Body of pancreas (tissue), 4 donors: ENCODE measurements at regions not wholly inside any gene's neighbourhood (a gene's known extent, or its start where the extent isn't known, plus 50 kb on each side); places are given as distances from the start of the nearest gene placed in this dataset.

Experiments used
- ATAC-seq: fragments of 150-250 bp; one replicate; pipeline ENCODE4 v1.9.1; 2016
- DNase-seq, 4 donors: peaks; one replicate each; pipeline ENCODE4 v3.0.0-alpha.2; 2019
- H3K27ac ChIP-seq, 4 donors: fragments of 200-600 bp; sonication (generic); 1 replicate in 3 of 4; 2 replicates in 1 of 4; pipeline versions ENCODE4 v1.5.1 to v1.6.1; 2016 to 2019; ENCODE audit warnings: mild to moderate bottlenecking in 1 of 4, mixed read lengths in 1 of 4, moderate library complexity in 1 of 4
- H3K27me3 ChIP-seq, 2 donors: fragments of 200-600 bp; sonication (generic); one replicate each; pipeline ENCODE4 v1.6.0; 2016; ENCODE audit warnings: mild to moderate bottlenecking in 1 of 2
- H3K36me3 ChIP-seq, 2 donors: fragments of 200-600 bp; sonication (generic); replicated peaks in 1 of 2; 2 replicates each; pipeline ENCODE4 v1.5.1; 2016; ENCODE audit warnings: low read depth in 2 of 2; ENCODE audit not compliant: insufficient read depth in 1 of 2
- H3K4me1 ChIP-seq: fragments of 200-600 bp; sonication (generic); one replicate; pipeline ENCODE4 v1.6.0; 2016
- H3K4me3 ChIP-seq, 2 donors: fragments of 200-600 bp; sonication (generic); 1 replicate in 1 of 2; 2 replicates in 1 of 2; pipeline ENCODE4 v1.5.1; 2016 to 2019
- H3K9me3 ChIP-seq, 3 donors: fragments of 200-600 bp; sonication (generic); 1 replicate in 2 of 3; 2 replicates in 1 of 3; pipeline ENCODE4 v1.5.1; 2016
- POLR2A ChIP-seq, 3 donors: fragments of 450-650 bp; IDR thresholded peaks; one replicate each; pipeline ENCODE4 v1.6.1; 2016; ENCODE audit warnings: antibody characterized with exemption in 3 of 3, mild to moderate bottlenecking in 2 of 3
- WGBS, 2 donors: methylation state at CpG; one replicate each; pipeline ENCODE4 v1.1.5; 2017; 5-methylcytosine and 5-hydroxymethylcytosine counted together
- intact Hi-C: fragments of 100-400 bp; cut with DNase I; formaldehyde crosslinking; loops from one replicate; pipeline ENCODE4 v1.15.1; 2023
- TF ChIP-seq, protein P1 (sequence below), 7 experiments: fragments of 450-650 bp in 4 of 7; fragments of 200-600 bp in 3 of 7; sonication (generic) in 3 of 7; IDR thresholded peaks; one replicate each; pipeline ENCODE4 v1.5.1; 2016 to 2019; ENCODE audit warnings: antibody characterized with exemption in 7 of 7

DNA sequence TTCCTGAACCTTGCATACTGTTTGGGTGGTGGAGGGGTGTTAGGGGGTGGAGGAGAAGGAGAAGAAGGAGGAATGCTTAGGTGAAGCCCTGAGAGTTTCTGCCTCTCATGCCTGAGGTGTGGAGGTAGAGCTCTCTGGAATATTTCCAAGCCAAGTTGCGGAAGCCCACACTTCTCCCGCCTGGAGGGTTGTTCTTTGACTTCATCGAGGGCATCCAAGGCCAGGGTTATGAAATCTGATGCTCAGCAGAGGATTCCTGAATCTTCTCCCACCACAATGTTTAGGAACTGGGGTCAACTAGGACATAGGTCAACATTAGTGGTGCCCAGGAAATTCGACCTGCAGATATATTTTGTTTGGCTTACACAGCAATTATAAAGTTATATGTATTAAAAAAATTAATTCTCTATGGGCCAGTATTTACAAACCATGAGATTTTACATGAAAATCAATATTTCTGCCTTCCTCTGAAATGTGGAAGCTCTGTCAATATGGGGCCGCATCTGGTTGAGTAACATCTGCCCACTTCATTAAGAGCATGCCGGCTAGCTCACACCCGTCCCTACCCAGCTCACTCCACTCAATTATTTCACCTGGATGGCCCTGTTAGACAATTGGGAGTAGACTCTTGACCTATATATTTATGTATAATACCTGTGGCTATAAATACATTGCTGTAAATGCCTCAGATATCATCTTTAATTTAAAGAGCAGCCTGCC is 257.1 kb upstream of the ZFP64 start:
- no peak for ATAC-seq
- no peaks in the 10 kb centered on the region for H3K27me3 ChIP-seq
- intact Hi-C loops = no loop called here
- H3K4me1 ChIP-seq = no peaks in the 10 kb centered on the region
- no peaks in the 10 kb centered on the region for H3K9me3 ChIP-seq
- 40 to 49% methylated on average over 7 of the region's 7 CpGs for WGBS, 2 donors
- DNase-seq = no peak
- TF ChIP-seq, protein P1, sequence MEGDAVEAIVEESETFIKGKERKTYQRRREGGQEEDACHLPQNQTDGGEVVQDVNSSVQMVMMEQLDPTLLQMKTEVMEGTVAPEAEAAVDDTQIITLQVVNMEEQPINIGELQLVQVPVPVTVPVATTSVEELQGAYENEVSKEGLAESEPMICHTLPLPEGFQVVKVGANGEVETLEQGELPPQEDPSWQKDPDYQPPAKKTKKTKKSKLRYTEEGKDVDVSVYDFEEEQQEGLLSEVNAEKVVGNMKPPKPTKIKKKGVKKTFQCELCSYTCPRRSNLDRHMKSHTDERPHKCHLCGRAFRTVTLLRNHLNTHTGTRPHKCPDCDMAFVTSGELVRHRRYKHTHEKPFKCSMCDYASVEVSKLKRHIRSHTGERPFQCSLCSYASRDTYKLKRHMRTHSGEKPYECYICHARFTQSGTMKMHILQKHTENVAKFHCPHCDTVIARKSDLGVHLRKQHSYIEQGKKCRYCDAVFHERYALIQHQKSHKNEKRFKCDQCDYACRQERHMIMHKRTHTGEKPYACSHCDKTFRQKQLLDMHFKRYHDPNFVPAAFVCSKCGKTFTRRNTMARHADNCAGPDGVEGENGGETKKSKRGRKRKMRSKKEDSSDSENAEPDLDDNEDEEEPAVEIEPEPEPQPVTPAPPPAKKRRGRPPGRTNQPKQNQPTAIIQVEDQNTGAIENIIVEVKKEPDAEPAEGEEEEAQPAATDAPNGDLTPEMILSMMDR (IDR thresholded peaks at IDR 0.05) = no peak
- no peaks in the 10 kb centered on the region for H3K36me3 ChIP-seq
- no peak overlapping the region for H3K4me3 ChIP-seq
- H3K27ac ChIP-seq = no peak overlapping the region

GRCh38 chr20:52447225-52447551 is 255.6 kb upstream of the ZFP64 start:
- 48 to 67% methylated on average over 1 of the region's 1 CpG for WGBS, 2 donors
- Histone ChIP-seq H3K4me1 (no peaks in the 10 kb centered on the region), H3K27ac (no peak overlapping the region), H3K27me3 (no peaks in the 10 kb centered on the region), H3K36me3 (no peaks in the 10 kb centered on the region), H3K4me3 (no peak overlapping the region), H3K9me3 (no peaks in the 10 kb centered on the region)
- TF ChIP-seq POLR2A (IDR thresholded peaks at IDR 0.05) = no peak
- TF ChIP-seq, protein P1 (IDR thresholded peaks at IDR 0.05) = no peak
- DNase-seq (no peak), ATAC-seq (no peak)
- intact Hi-C loops = no loop called here

- 74 to 75% methylated on average over 14 of the region's 14 CpGs for WGBS, 2 donors
- H3K9me3 ChIP-seq = no peaks in the 10 kb centered on the region
Measured at GRCh38 chr20:52446421-52447224, 255.0 kb upstream of the ZFP64 start.

GRCh38 chr20:52444455-52444854 is 252.9 kb upstream of the ZFP64 start:
- H3K27me3 ChIP-seq = no peaks in the 10 kb centered on the region
- WGBS, 2 donors = 22 to 52% methylated on average over 1 of the region's 1 CpG
- no peaks in the 10 kb centered on the region for H3K9me3 ChIP-seq
- H3K4me1 ChIP-seq = no peaks in the 10 kb centered on the region
- DNase-seq = no peak
- no peaks in the 10 kb centered on the region for H3K36me3 ChIP-seq
- intact Hi-C loops = no loop called here
- TF ChIP-seq, protein P1 (IDR thresholded peaks at IDR 0.05) = no peak
- no peak for TF ChIP-seq POLR2A (IDR thresholded peaks at IDR 0.05)
- no peak overlapping the region for H3K27ac ChIP-seq
- ATAC-seq = no peak
- no peak overlapping the region for H3K4me3 ChIP-seq

More at GRCh38 chr20:52446421-52447224, 255.0 kb upstream of the ZFP64 start:
- ATAC-seq (no peak), DNase-seq (no peak)
- H3K4me3 ChIP-seq = no peak overlapping the region
- intact Hi-C loops = no loop called here
- H3K36me3 ChIP-seq = no peaks in the 10 kb centered on the region
- H3K27me3 ChIP-seq = no peaks in the 10 kb centered on the region
- H3K4me1 ChIP-seq = no peaks in the 10 kb centered on the region
- H3K27ac ChIP-seq = no peak overlapping the region
- no peak for TF ChIP-seq POLR2A (IDR thresholded peaks at IDR 0.05)
- TF ChIP-seq, protein P1 (IDR thresholded peaks at IDR 0.05) = no peak
